Colonic mucosa (tissue), 4 donors: ENCODE measurements at regions not wholly inside any gene's neighbourhood (a gene's known extent, or its start where the extent isn't known, plus 50 kb on each side); places are given as distances from the start of the nearest gene placed in this dataset.

Experiments
- DNase-seq: peaks from one replicate; pipeline ENCODE4 v3.0.0-alpha.2; 2020
- H3K27ac ChIP-seq: fragments of 200-600 bp; one replicate; pipeline ENCODE4 v1.8.0; 2021
- H3K27me3 ChIP-seq: fragments of 200-600 bp; one replicate; pipeline ENCODE4 v1.8.0; 2021
- H3K36me3 ChIP-seq: fragments of 200-600 bp; one replicate; pipeline ENCODE4 v1.8.0; 2021
- H3K4me1 ChIP-seq: fragments of 200-600 bp; one replicate; pipeline ENCODE4 v1.8.0; 2021; ENCODE audit warnings: mild to moderate bottlenecking
- H3K4me3 ChIP-seq: fragments of 200-600 bp; one replicate; pipeline ENCODE4 v1.8.0; 2021
- H3K9ac ChIP-seq, 2 donors: one replicate each; pipeline ENCODE4 v1.7.0; 2013; ENCODE audit warnings: control low read depth in 2 of 2, low read depth in 2 of 2, low read length in 2 of 2
- H3K9me3 ChIP-seq: fragments of 200-600 bp; one replicate; pipeline ENCODE4 v1.8.0; 2021
- CTCF ChIP-seq: fragments of 200-600 bp; IDR thresholded peaks from one replicate; pipeline ENCODE4 v1.8.0; 2022; ENCODE audit warnings: antibody characterized with exemption, mild to moderate bottlenecking
- intact Hi-C: fragments of 100-400 bp; cut with DNase I; formaldehyde crosslinking; loops from one replicate; pipeline ENCODE4 v1.14.1; 2022
- donor health status: healthy.
- donor health status: DM: no; HTN: no; CAD: no.
- donor health status: DM: no; HTN: no; CAD: no.

- no peaks in the 10 kb centered on the region for H3K4me1 ChIP-seq
- intact Hi-C loops: loop anchor here (1.0 to 2.0 kb wide), 2 partner anchors 262 to 324 kb away; no protein-coding TSS in a partner anchor
- no peaks in the 10 kb centered on the region for H3K36me3 ChIP-seq
- H3K27ac ChIP-seq: no peak overlapping the region
- no peak overlapping the region for H3K4me3 ChIP-seq
- H3K9ac ChIP-seq: no peak overlapping the region
- TF ChIP-seq CTCF: peak; percentile 89
- peak; percentile 75 for DNase-seq
- no peaks in the 10 kb centered on the region for H3K27me3 ChIP-seq
- no peaks in the 10 kb centered on the region for H3K9me3 ChIP-seq
These were observed 64.8 kb upstream of the STOX2 start for GRCh38 chr4:183840311-183840710.

DNA sequence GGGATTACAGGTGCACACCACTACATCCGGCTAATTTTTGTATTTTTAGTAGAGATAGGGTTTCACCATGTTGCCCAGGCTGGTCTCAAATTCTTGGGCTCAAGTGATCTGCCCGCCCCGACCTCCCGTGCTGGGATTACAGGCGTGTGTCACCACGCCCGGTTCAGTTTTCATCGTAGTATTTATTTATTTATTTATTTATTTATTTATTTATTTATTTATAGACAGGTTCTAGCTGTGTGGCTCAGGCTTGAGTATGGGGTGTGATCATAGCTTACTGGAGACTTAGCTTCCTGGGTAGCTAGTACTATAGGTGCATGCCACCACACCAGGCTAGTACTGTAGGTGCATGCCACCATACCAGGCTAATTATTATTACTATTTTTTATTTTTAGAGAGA lies 64.1 kb upstream of the STOX2 start:
- intact Hi-C loops: loop anchor here (2.0 kb wide), 1 partner anchor 262 kb away; no protein-coding TSS in a partner anchor

GRCh38 chr4:183842129-183842528 lies 63.0 kb upstream of the STOX2 start:
- H3K4me3 ChIP-seq: no peak overlapping the region
- H3K27me3 ChIP-seq: no peaks in the 10 kb centered on the region
- H3K36me3 ChIP-seq: no peaks in the 10 kb centered on the region
- no peak for DNase-seq
- TF ChIP-seq CTCF: no peak
- H3K4me1 ChIP-seq: no peaks in the 10 kb centered on the region
- H3K9ac ChIP-seq: no peak overlapping the region
- intact Hi-C loops: no loop called here
- H3K9me3 ChIP-seq: no peaks in the 10 kb centered on the region
- no peak overlapping the region for H3K27ac ChIP-seq

More for the DNA sequence above, 64.1 kb upstream of the STOX2 start:
- DNase-seq: no peak
- H3K4me1 ChIP-seq: no peaks in the 10 kb centered on the region
- H3K27ac ChIP-seq: no peak overlapping the region
- no peaks in the 10 kb centered on the region for H3K36me3 ChIP-seq
- no peak overlapping the region for H3K9ac ChIP-seq
- no peak for TF ChIP-seq CTCF
- H3K4me3 ChIP-seq: no peak overlapping the region
- no peaks in the 10 kb centered on the region for H3K9me3 ChIP-seq
- no peaks in the 10 kb centered on the region for H3K27me3 ChIP-seq

DNA sequence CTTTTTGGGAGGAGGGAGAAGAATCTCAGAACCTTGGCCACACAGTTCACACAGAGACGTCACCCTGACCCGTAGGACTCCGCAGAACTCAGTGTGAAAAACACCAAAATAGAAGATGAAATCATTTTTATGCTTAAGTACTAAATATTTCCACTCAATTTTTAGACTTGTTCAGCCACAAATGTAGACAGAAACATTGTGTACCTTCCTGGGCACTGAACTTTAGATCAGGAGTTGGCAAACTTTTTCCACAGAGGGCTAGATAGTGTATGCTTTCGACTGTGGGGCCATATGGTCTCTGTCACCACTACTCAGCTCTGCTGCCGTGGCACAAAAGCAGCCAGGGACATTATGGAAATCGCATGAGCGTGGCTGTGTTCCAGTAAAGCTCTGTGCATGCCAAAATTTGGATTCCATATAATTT lies 61.8 kb upstream of the STOX2 start:
- Histone ChIP-seq H3K4me3 (no peak overlapping the region), H3K36me3 (no peaks in the 10 kb centered on the region), H3K4me1 (no peaks in the 10 kb centered on the region), H3K27me3 (no peaks in the 10 kb centered on the region), H3K27ac (no peak overlapping the region), H3K9ac (no peak overlapping the region), H3K9me3 (no peaks in the 10 kb centered on the region)
- intact Hi-C loops: no loop called here
- no peak for TF ChIP-seq CTCF
- DNase-seq: no peak

DNA sequence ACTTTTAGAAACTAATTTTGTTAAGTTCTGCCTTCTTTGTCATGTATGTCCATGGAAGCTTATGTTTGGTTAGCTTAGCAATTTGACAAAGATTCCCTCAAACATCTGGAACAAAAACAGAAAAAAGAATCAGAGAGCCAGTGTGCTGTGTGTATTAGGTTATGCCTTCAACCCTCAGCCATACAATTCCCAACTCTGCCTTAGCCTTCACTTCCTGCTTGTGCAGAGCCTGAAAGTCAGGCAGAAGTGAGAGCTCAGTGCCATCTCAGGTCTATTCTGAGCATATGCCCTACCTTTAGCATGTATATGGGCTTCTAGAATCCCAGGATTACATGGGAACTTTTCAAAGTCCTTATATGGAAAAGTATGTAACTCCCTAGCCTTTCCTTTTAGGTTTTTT lies 58.2 kb upstream of the STOX2 start:
- no peak overlapping the region for H3K27ac ChIP-seq
- no peaks in the 10 kb centered on the region for H3K36me3 ChIP-seq
- H3K27me3 ChIP-seq: no peaks in the 10 kb centered on the region
- H3K9me3 ChIP-seq: no peaks in the 10 kb centered on the region
- no peak for TF ChIP-seq CTCF
- DNase-seq: no peak
- intact Hi-C loops: no loop called here
- H3K9ac ChIP-seq: no peak overlapping the region
- no peak overlapping the region for H3K4me3 ChIP-seq
- no peaks in the 10 kb centered on the region for H3K4me1 ChIP-seq

- Histone ChIP-seq H3K4me1 (no peaks in the 10 kb centered on the region), H3K36me3 (no peaks in the 10 kb centered on the region), H3K9me3 (no peaks in the 10 kb centered on the region), H3K4me3 (no peak overlapping the region), H3K9ac (no peak overlapping the region), H3K27ac (no peak overlapping the region), H3K27me3 (no peaks in the 10 kb centered on the region)
- no peak for DNase-seq
- intact Hi-C loops: no loop called here
- TF ChIP-seq CTCF: no peak
These were observed 56.3 kb upstream of the STOX2 start for GRCh38 chr4:183848805-183849204.
